ENCODE measurements at regions not wholly inside any gene's neighbourhood (a gene's known extent, or its start where the extent isn't known, plus 50 kb on each side); places are given as distances from the start of the nearest gene placed in this dataset.
"Not testable (repeated sequence)": the region's sequence is repeated elsewhere in the genome, so short reads cannot be mapped to it uniquely, and the experiment has no call there.

DNA sequence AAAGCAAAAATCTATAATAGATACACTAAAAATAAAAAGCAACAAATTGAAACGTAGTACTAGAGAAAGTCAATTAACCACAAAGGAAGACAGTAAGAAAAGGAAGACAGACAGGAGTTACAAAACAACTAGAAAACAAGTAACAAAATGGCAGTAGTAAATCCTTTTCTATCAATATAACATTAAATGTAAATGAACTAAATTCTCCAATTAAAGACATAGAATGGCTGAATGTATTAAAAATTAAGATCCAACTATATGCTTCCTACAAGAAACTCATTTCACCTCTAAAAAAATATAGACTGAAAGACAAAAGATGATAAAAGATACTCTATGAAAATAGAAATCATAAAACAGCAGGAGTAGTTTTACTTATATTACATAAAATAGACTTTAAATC, 79.1 kb downstream of the CTH start:
- DNase-seq: no peak
- no CpG with 5 or more reads among the region's 1 CpG for WGBS (ENCODE audit: insufficient coverage)
- Histone ChIP-seq H3K36me3 (ENCODE audit: control insufficient read depth, insufficient read depth, low read length) (no peaks in the 10 kb centered on the region), H3K4me3 (ENCODE audit: low read length) (no peak overlapping the region), H3K4me1 (ENCODE audit: control insufficient read depth, insufficient read depth, low read length) (peaks cover 11% of the 10 kb centered on the region), H3K9me3 (replicated peaks; ENCODE audit: control insufficient read depth, low read depth, low read length) (peaks cover 3% of the 10 kb centered on the region), H3K27me3 (ENCODE audit: control insufficient read depth, insufficient read depth, low read length) (no peaks in the 10 kb centered on the region), H3K27ac (ENCODE audit: low read length) (no peak overlapping the region)

DNA sequence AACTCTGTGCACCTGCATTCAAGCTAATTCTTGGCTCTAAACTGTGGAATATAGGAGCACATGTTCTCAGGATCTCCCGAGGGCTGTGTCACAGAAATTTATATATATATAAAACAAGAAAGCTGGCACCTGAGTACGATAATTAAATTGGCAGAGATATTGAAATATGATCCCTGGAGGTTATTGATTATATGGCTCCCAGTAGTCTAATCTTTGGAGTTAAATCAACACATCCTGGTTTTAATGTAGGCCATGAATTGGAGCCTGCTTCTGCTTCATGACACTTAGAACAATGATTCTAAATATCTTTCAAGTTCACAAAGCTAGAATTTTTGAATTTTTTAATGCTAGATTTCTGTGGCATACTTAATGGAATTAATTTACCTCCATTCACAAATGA, 84.3 kb downstream of the CTH start:
- DNase-seq: peak; percentile 17
- Histone ChIP-seq H3K36me3 (ENCODE audit: control insufficient read depth, insufficient read depth, low read length) (no peaks in the 10 kb centered on the region), H3K4me3 (ENCODE audit: low read length) (no peak overlapping the region), H3K27me3 (ENCODE audit: control insufficient read depth, insufficient read depth, low read length) (no peaks in the 10 kb centered on the region), H3K9me3 (replicated peaks; ENCODE audit: control insufficient read depth, low read depth, low read length) (no peaks in the 10 kb centered on the region), H3K4me1 (ENCODE audit: control insufficient read depth, insufficient read depth, low read length) (no peaks in the 10 kb centered on the region), H3K27ac (ENCODE audit: low read length) (no peak overlapping the region)
- WGBS (ENCODE audit: insufficient coverage): no CpG with 5 or more reads among the region's 2 CpGs

- no CpG with 5 or more reads among the region's 2 CpGs for WGBS (ENCODE audit: insufficient coverage)
- Histone ChIP-seq H3K4me3 (ENCODE audit: low read length) (no peak overlapping the region), H3K4me1 (ENCODE audit: control insufficient read depth, insufficient read depth, low read length) (no peaks in the 10 kb centered on the region), H3K36me3 (ENCODE audit: control insufficient read depth, insufficient read depth, low read length) (no peaks in the 10 kb centered on the region), H3K9me3 (replicated peaks; ENCODE audit: control insufficient read depth, low read depth, low read length) (no peaks in the 10 kb centered on the region), H3K27me3 (ENCODE audit: control insufficient read depth, insufficient read depth, low read length) (no peaks in the 10 kb centered on the region), H3K27ac (ENCODE audit: low read length) (no peak overlapping the region)
- DNase-seq: no peak
Observed at GRCh38 chr1:70496181-70496580, 85.1 kb downstream of the CTH start.

DNA sequence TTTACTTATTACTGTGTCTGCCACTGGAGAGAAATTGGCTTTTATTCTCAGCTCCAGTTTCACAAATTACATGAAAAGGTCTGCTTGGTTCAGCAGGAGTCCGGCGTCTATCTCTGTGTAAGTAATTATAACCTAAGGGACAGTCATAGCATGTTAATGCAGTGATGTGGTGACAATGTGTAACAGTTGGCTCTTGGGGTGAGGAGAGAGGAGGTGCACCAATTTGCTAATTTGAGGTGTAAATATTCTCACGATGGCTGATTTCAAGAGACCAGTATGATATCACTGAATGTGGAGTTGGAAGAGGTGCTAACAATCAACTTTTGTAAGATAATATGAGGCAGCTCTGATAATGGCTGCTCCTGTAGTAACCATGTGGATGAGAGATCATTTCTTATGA, 86.1 kb downstream of the CTH start:
- Histone ChIP-seq H3K4me1 (ENCODE audit: control insufficient read depth, insufficient read depth, low read length) (no peaks in the 10 kb centered on the region), H3K36me3 (ENCODE audit: control insufficient read depth, insufficient read depth, low read length) (no peaks in the 10 kb centered on the region), H3K27ac (ENCODE audit: low read length) (no peak overlapping the region), H3K4me3 (ENCODE audit: low read length) (no peak overlapping the region), H3K9me3 (replicated peaks; ENCODE audit: control insufficient read depth, low read depth, low read length) (no peaks in the 10 kb centered on the region), H3K27me3 (ENCODE audit: control insufficient read depth, insufficient read depth, low read length) (no peaks in the 10 kb centered on the region)
- no peak for DNase-seq
- 80% methylated on average over 1 of the region's 3 CpGs for WGBS (ENCODE audit: insufficient coverage)

- H3K36me3 ChIP-seq (ENCODE audit: control insufficient read depth, insufficient read depth, low read length): no peaks in the 10 kb centered on the region
- no peak for DNase-seq
- no peaks in the 10 kb centered on the region for H3K4me1 ChIP-seq (ENCODE audit: control insufficient read depth, insufficient read depth, low read length)
- no peak overlapping the region for H3K27ac ChIP-seq (ENCODE audit: low read length)
- no peaks in the 10 kb centered on the region for H3K9me3 ChIP-seq (replicated peaks; ENCODE audit: control insufficient read depth, low read depth, low read length)
- no CpG with 5 or more reads among the region's 2 CpGs for WGBS (ENCODE audit: insufficient coverage)
- H3K27me3 ChIP-seq (ENCODE audit: control insufficient read depth, insufficient read depth, low read length): no peaks in the 10 kb centered on the region
- no peak overlapping the region for H3K4me3 ChIP-seq (ENCODE audit: low read length)
Observed at GRCh38 chr1:70498666-70499065, 87.6 kb downstream of the CTH start.

DNA sequence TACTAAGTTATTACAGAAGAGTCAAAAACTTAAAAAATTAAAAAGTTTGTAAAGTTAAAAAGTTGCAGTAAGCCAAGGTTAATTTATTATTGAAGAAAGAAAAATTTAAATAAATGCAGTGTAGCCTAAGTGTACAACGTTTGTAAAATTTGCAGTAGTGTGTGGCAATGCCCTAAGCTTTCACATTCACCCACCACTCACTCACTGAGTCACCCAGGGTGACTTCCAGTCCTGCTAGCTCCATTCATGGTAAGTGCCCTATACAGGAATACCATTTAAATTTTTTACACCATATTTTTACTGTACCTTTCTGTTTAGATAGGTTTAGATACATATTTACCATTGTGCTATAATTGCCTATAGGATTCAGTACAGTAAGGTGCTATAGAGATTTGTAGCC, 88.6 kb downstream of the CTH start:
- no peak overlapping the region for H3K27ac ChIP-seq (ENCODE audit: low read length)
- H3K27me3 ChIP-seq (ENCODE audit: control insufficient read depth, insufficient read depth, low read length): no peaks in the 10 kb centered on the region
- peaks cover 2% of the 10 kb centered on the region for H3K4me1 ChIP-seq (ENCODE audit: control insufficient read depth, insufficient read depth, low read length)
- H3K36me3 ChIP-seq (ENCODE audit: control insufficient read depth, insufficient read depth, low read length): no peaks in the 10 kb centered on the region
- no peak overlapping the region for H3K4me3 ChIP-seq (ENCODE audit: low read length)
- no peaks in the 10 kb centered on the region for H3K9me3 ChIP-seq (replicated peaks; ENCODE audit: control insufficient read depth, low read depth, low read length)
- WGBS (ENCODE audit: insufficient coverage): no CpG with 5 or more reads among the region's 1 CpG
- no peak for DNase-seq

- Histone ChIP-seq H3K27ac (ENCODE audit: low read length) (no peak overlapping the region), H3K4me1 (ENCODE audit: control insufficient read depth, insufficient read depth, low read length) (peaks cover 2% of the 10 kb centered on the region), H3K27me3 (ENCODE audit: control insufficient read depth, insufficient read depth, low read length) (no peaks in the 10 kb centered on the region), H3K36me3 (ENCODE audit: control insufficient read depth, insufficient read depth, low read length) (no peaks in the 10 kb centered on the region), H3K9me3 (replicated peaks; ENCODE audit: control insufficient read depth, low read depth, low read length) (no peaks in the 10 kb centered on the region), H3K4me3 (ENCODE audit: low read length) (no peak overlapping the region)
- DNase-seq: no peak
- no CpG with 5 or more reads among the region's 1 CpG for WGBS (ENCODE audit: insufficient coverage)
Observed at GRCh38 chr1:70503358-70503757, 92.3 kb downstream of the CTH start.

GRCh38 chr1:70504176-70504820, 93.2 kb downstream of the CTH start:
- Histone ChIP-seq H3K9me3 (replicated peaks; ENCODE audit: control insufficient read depth, low read depth, low read length) (no peaks in the 10 kb centered on the region), H3K4me1 (ENCODE audit: control insufficient read depth, insufficient read depth, low read length) (peaks cover 2% of the 10 kb centered on the region), H3K36me3 (ENCODE audit: control insufficient read depth, insufficient read depth, low read length) (no peaks in the 10 kb centered on the region), H3K4me3 (ENCODE audit: low read length) (no peak overlapping the region), H3K27ac (ENCODE audit: low read length) (no peak overlapping the region), H3K27me3 (ENCODE audit: control insufficient read depth, insufficient read depth, low read length) (no peaks in the 10 kb centered on the region)
- no CpG with 5 or more reads among the region's 7 CpGs for WGBS (ENCODE audit: insufficient coverage)
- DNase-seq: no peak

GRCh38 chr1:70504821-70505193, 93.7 kb downstream of the CTH start:
- H3K4me3 ChIP-seq (ENCODE audit: low read length): no peak overlapping the region
- H3K4me1 ChIP-seq (ENCODE audit: control insufficient read depth, insufficient read depth, low read length): peaks cover 2% of the 10 kb centered on the region
- no peaks in the 10 kb centered on the region for H3K27me3 ChIP-seq (ENCODE audit: control insufficient read depth, insufficient read depth, low read length)
- no CpG with 5 or more reads among the region's 2 CpGs for WGBS (ENCODE audit: insufficient coverage)
- no peaks in the 10 kb centered on the region for H3K9me3 ChIP-seq (replicated peaks; ENCODE audit: control insufficient read depth, low read depth, low read length)
- no peaks in the 10 kb centered on the region for H3K36me3 ChIP-seq (ENCODE audit: control insufficient read depth, insufficient read depth, low read length)
- DNase-seq: peak; percentile 64
- no peak overlapping the region for H3K27ac ChIP-seq (ENCODE audit: low read length)

- not testable (repeated sequence) for H3K9me3 ChIP-seq (replicated peaks; ENCODE audit: control insufficient read depth, low read depth, low read length); H3K4me3 ChIP-seq (ENCODE audit: low read length); H3K4me1 ChIP-seq (ENCODE audit: control insufficient read depth, insufficient read depth, low read length); DNase-seq; H3K27ac ChIP-seq (ENCODE audit: low read length); H3K27me3 ChIP-seq (ENCODE audit: control insufficient read depth, insufficient read depth, low read length); H3K36me3 ChIP-seq (ENCODE audit: control insufficient read depth, insufficient read depth, low read length)
- WGBS (ENCODE audit: insufficient coverage): no CpG with 5 or more reads among the region's 3 CpGs
Observed at GRCh38 chr1:70507991-70508390, 96.9 kb downstream of the CTH start.
